Mammary epithelial cell (primary cell): ENCODE measurements at regions not wholly inside any gene's neighbourhood (a gene's known extent, or its start where the extent isn't known, plus 50 kb on each side); places are given as distances from the start of the nearest gene placed in this dataset.

Experiments used
- CTCF ChIP-seq, 2 donors: IDR thresholded peaks in 1 of 2; conservative IDR thresholded peaks in 1 of 2; 2 replicates each; pipeline ENCODE4 v1.5.1; 2011 to 2012; ENCODE audit warnings: inconsistent platforms in 2 of 2, low read length in 2 of 2, mild to moderate bottlenecking in 2 of 2, control low read depth in 1 of 2, low read depth in 1 of 2; ENCODE audit not compliant: insufficient read depth in 1 of 2; ENCODE audit errors: extremely low read depth in 1 of 2
- EZH2 ChIP-seq: IDR thresholded peaks from 2 replicates; pipeline ENCODE4 v1.6.1; 2012; ENCODE audit warnings: low read length, inconsistent platforms, borderline replicate concordance

DNA sequence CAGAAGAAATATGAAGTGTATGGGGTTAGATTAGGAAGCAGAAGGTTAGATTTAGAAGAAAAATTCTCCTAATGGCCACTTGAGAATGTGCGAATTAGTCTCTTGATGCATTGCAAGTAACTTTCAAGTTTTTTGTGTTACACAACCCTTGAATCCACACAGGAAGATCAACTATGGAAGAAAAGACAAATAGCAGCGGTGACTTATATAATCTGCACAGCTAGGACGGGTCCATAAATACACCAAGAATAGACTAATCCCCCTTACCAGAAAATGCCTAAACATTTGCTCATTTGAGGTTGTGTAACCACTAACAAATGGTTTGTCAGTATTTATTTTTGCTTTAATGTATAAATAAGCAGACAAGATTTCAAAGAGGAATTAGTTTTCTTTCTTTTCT, 182.6 kb downstream of the TGFB2 start:
- no peak for TF ChIP-seq CTCF (conservative IDR thresholded peaks at IDR 0.05 in 1 of 2, IDR thresholded peaks at IDR 0.05 in 1 of 2; ENCODE audit: extremely low read depth in 1 of 2, insufficient read depth in 1 of 2, low read depth in 1 of 2, low read length in 2 of 2)
- no peak for TF ChIP-seq EZH2
